Ovary (tissue), 7 donors: ENCODE measurements at regions not wholly inside any gene's neighbourhood (a gene's known extent, or its start where the extent isn't known, plus 50 kb on each side); places are given as distances from the start of the nearest gene placed in this dataset.

Experiments used
- DNase-seq, 5 donors: peaks; one replicate each; pipeline ENCODE4 v3.0.0-alpha.2; 2019 to 2020
- H3K27ac ChIP-seq, 2 donors: fragments of 200-600 bp; one replicate each; pipeline versions ENCODE4 v1.5.1 to v1.8.0; 2019 to 2022
- H3K27me3 ChIP-seq: fragments of 200-600 bp; one replicate; pipeline ENCODE4 v1.8.0; 2022
- H3K36me3 ChIP-seq: fragments of 200-600 bp; sonication (generic); one replicate; pipeline ENCODE4 v1.5.1; 2019
- H3K4me1 ChIP-seq: one replicate; pipeline ENCODE4 v1.8.1; 2013; ENCODE audit warnings: mild to moderate bottlenecking, moderate library complexity; ENCODE audit not compliant: insufficient read depth
- H3K4me3 ChIP-seq: fragments of 200-600 bp; sonication (generic); one replicate; pipeline ENCODE4 v1.5.1; 2017
- H3K9me3 ChIP-seq, 2 donors: fragments of 200-600 bp in 1 of 2; sonication (generic) in 1 of 2; one replicate each; pipeline versions ENCODE4 v1.5.1 to v1.8.1; 2013 to 2019; ENCODE audit warnings: mild to moderate bottlenecking in 1 of 2, moderate library complexity in 1 of 2
- EP300 ChIP-seq: sonication (generic); formaldehyde crosslinking; IDR thresholded peaks from one replicate; pipeline ENCODE4 v1.6.1; 2017; ENCODE audit warnings: antibody characterized with exemption
- POLR2A ChIP-seq: fragments of 450-650 bp; IDR thresholded peaks from one replicate; pipeline ENCODE4 v1.6.1; 2017; ENCODE audit warnings: antibody characterized with exemption, mild to moderate bottlenecking, moderate library complexity
- WGBS, 3 donors: extraction: QIAGEN DNeasy Blood & Tissue Kit in 1 of 3; methylation state at CpG; one replicate each; pipeline versions ENCODE4 v1.1.5 to v1.1.7; 2013 to 2017; 5-methylcytosine and 5-hydroxymethylcytosine counted together
- intact Hi-C, 4 donors: fragments of 100-400 bp; cut with DNase I; formaldehyde crosslinking; loops; one replicate each; pipeline versions ENCODE4 v1.11.0 to v1.15.1; 2022 to 2023
- TF ChIP-seq, protein P1 (sequence below), 3 donors: fragments of 450-650 bp in 2 of 3; fragments of 200-600 bp in 1 of 3; IDR thresholded peaks; one replicate each; pipeline versions ENCODE4 v1.5.1 to v1.8.0; 2016 to 2022; ENCODE audit warnings: antibody characterized with exemption in 3 of 3, mild to moderate bottlenecking in 1 of 3
- donor health status: DM: no; HTN: no; CAD: no; lungs with moderate emphysema.
- donor health status: DM: no; HTN: no; CAD: no.
- donor health status: Bipolar disorder and iron deficiency.
- donor health status: DM: no; HTN: no; CAD: no.
- donor health status: DM: yes; HTN: yes; CAD: no.

DNA sequence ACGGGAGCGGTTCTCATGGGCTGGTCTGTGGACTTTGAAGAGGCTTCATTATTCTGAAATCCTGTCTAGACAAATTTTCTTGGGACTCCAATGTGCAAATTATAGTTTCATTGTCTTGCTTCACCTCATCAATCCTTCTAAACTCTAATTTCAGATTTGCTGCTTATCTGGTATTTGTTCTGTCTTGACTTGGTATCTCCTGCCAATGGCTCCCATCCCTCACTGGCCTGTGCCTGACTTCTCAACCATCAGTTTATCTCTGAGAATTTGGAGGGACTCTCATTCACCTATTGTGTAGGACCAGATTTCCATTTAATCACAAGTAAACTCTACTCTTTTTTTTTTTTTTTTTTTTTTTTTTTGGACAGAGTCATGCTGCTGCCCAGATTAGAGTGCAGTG is 960.2 kb upstream of the NR2F2 start:
- Histone ChIP-seq H3K4me1 (peaks cover 5% of the 10 kb centered on the region), H3K27ac (no peak overlapping the region), H3K27me3 (no peaks in the 10 kb centered on the region), H3K9me3 (no peaks in the 10 kb centered on the region), H3K36me3 (no peaks in the 10 kb centered on the region), H3K4me3 (no peak overlapping the region)
- intact Hi-C loops: no loop called here
- WGBS, 3 donors: 98 to 100% (median 99%) methylated on average over 2 of the region's 2 CpGs
- DNase-seq: no peak
- TF ChIP-seq POLR2A (no peak), EP300 (no peak)
- TF ChIP-seq, protein P1, sequence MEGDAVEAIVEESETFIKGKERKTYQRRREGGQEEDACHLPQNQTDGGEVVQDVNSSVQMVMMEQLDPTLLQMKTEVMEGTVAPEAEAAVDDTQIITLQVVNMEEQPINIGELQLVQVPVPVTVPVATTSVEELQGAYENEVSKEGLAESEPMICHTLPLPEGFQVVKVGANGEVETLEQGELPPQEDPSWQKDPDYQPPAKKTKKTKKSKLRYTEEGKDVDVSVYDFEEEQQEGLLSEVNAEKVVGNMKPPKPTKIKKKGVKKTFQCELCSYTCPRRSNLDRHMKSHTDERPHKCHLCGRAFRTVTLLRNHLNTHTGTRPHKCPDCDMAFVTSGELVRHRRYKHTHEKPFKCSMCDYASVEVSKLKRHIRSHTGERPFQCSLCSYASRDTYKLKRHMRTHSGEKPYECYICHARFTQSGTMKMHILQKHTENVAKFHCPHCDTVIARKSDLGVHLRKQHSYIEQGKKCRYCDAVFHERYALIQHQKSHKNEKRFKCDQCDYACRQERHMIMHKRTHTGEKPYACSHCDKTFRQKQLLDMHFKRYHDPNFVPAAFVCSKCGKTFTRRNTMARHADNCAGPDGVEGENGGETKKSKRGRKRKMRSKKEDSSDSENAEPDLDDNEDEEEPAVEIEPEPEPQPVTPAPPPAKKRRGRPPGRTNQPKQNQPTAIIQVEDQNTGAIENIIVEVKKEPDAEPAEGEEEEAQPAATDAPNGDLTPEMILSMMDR (IDR thresholded peaks at IDR 0.05): no peak

DNA sequence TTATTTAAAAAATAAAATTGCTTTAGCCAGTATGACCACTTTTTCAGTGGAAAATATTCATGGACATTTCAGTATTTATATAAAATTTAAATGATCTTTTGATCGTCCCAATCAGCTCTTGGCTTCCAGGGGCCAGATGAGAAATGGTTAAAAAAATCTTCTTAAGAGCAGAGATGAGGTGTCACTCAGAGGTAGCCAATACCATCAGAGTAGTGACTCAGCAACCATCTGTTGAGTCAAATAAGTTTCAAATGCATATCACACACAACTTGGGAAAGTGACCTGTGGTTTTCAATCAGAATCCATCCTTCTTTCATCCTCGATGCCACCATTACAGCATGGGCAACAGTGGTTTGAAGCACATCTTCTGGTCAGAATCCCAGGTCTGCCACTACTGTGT is 958.8 kb upstream of the NR2F2 start:
- no peaks in the 10 kb centered on the region for H3K27me3 ChIP-seq
- DNase-seq: no peak
- H3K36me3 ChIP-seq: no peaks in the 10 kb centered on the region
- no peak overlapping the region for H3K27ac ChIP-seq
- H3K4me1 ChIP-seq: no peaks in the 10 kb centered on the region
- WGBS, 3 donors: 92 to 94% (median 93%) methylated on average over 2 of the region's 2 CpGs
- intact Hi-C loops: no loop called here
- H3K9me3 ChIP-seq: no peaks in the 10 kb centered on the region
- TF ChIP-seq POLR2A (no peak), EP300 (no peak)
- TF ChIP-seq, protein P1 (IDR thresholded peaks at IDR 0.05): no peak
- no peak overlapping the region for H3K4me3 ChIP-seq

DNA sequence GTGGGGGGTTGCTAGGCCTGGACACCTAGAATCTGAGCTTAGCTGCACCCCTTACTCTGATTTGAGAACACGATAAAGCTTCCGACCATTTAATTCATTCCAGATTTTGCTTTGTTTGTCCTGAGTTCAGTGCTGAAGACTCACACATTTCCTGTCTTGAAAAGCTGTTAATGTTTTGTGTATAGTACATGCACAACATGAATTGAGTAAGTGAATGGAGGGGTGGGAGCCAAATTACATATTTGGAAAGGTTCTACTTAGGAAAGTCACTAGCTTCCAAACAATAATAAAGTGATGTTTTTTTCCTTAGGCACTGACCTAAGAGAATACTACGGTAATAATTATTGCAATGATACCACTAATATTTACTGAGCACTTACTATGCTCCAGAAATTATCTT is 955.2 kb upstream of the NR2F2 start:
- no peak for DNase-seq
- Histone ChIP-seq H3K36me3 (no peaks in the 10 kb centered on the region), H3K27ac (no peak overlapping the region), H3K4me1 (no peaks in the 10 kb centered on the region), H3K27me3 (no peaks in the 10 kb centered on the region), H3K9me3 (no peaks in the 10 kb centered on the region), H3K4me3 (no peak overlapping the region)
- WGBS, 3 donors: 77 to 82% (median 77%) methylated on average over 3 of the region's 3 CpGs
- TF ChIP-seq EP300: no peak
- no peak for TF ChIP-seq POLR2A
- TF ChIP-seq, protein P1 (IDR thresholded peaks at IDR 0.05): no peak
- intact Hi-C loops: no loop called here

DNA sequence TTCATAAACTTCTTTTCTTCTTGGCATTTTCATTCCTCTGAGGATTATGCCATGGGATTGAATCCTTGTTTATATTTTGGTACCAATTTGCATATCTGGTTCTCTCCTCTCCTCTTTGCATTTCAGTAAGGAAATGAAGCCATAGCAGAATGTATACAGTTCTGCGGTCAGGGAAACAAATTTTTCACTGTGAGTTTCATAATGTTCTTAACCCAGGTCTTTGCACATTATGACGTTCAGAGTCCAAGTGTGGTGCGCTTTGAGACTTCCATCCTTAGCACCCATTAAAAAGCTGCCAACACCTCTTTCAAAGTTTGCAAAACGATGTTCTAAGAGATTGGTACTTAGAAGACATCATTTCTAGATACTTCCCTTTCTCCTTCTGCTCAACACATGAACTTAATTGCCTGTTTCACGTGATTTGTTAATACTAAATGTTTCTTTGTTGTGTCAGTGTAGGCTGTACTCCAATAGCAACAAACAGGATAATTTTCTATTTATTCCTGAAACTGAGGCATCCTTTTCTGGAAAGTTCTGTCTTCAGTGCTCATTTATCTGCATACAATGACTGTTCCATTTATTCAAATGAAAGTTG is 953.1 kb upstream of the NR2F2 start:
- Histone ChIP-seq H3K4me3 (no peak overlapping the region), H3K27ac (no peak overlapping the region), H3K27me3 (no peaks in the 10 kb centered on the region), H3K36me3 (no peaks in the 10 kb centered on the region), H3K4me1 (no peaks in the 10 kb centered on the region), H3K9me3 (no peaks in the 10 kb centered on the region)
- no peak for DNase-seq
- intact Hi-C loops: no loop called here
- 79 to 81% (median 81%) methylated on average over 5 of the region's 5 CpGs for WGBS, 3 donors
- TF ChIP-seq EP300: no peak
- TF ChIP-seq POLR2A: no peak
- TF ChIP-seq, protein P1 (IDR thresholded peaks at IDR 0.05): no peak
